ENCODE measurements at regions not wholly inside any gene's neighbourhood (a gene's known extent, or its start where the extent isn't known, plus 50 kb on each side); places are given as distances from the start of the nearest gene placed in this dataset.
"Not testable (repeated sequence)": the region's sequence is repeated elsewhere in the genome, so short reads cannot be mapped to it uniquely, and the experiment has no call there.

DNA sequence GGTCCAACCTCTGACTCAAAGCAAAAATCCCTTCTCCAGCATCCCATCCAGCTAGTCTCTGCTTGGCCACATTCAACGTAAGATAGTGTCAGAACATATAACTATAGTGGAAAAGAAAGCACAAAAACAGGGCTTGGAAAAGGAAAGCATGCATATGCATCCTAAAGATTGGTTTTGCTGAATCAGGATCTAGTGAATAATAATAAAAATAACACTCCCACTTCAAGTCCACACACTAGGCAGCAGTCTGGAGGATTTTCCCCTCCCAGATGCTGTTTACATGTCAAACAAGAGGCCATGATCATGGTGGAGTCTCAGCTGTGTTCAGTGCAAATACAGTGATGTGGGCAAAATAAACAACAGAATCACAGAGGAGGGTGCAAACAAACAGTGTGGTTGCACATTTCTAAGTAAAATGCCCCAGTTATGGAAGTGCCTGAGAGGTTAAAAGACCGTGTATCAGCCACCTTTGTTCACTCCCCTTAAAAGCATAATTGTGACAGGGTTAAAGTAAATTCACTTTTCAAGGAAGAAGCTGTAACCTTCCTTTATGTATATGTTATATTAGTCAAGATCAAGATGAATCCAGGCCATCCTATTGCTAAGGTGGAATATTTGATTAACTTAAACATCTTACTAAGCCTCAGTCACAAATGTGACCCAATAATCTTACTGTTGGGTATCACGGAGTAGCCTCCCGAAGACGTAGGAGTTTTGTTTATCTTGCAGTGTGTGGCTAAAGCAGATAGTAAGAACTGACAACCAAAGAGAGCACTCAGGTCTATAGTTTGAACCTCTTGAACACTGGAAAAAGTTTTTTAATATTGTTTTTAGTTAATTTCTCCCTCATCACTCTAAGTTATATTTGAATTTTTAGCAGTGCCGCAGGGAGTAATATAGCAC is 424.5 kb downstream of the SOX2 start:
- CTCF ChIA-PET: no interaction called here
- Mint-ChIP-seq H3K27ac (no peak overlapping the region), H3K4me3 (no peak overlapping the region), H3K36me3 (no peaks in the 10 kb centered on the region), H3K9me3 (ENCODE audit: low read depth) (no peaks in the 10 kb centered on the region), H3K4me1 (no peaks in the 10 kb centered on the region), H3K27me3 (no peaks in the 10 kb centered on the region)
- no peak for DNase-seq
- ATAC-seq: no peak

DNA sequence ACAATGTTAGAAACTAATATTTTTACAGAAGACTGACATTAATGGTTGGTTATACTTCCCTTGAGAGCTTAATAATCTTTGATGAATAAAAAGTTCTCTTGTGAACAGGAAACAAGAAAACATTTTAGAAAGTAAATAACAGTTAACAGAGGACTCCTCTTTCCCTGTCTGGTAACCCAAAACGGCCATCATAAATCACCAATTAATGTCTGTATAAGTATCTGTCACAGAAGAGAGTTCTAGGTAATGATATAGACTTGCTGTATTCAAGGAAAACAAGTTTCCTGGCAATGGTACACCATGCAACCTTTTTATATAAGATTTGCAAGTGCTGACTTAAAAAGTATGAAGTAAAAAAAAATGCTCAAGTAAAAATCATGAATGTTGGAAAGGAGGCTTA is 426.7 kb downstream of the SOX2 start:
- no peak for DNase-seq
- Mint-ChIP-seq H3K36me3 (no peaks in the 10 kb centered on the region), H3K27ac (no peak overlapping the region), H3K4me1 (no peaks in the 10 kb centered on the region), H3K4me3 (no peak overlapping the region), H3K9me3 (ENCODE audit: low read depth) (no peaks in the 10 kb centered on the region), H3K27me3 (no peaks in the 10 kb centered on the region)
- CTCF ChIA-PET: no interaction called here
- ATAC-seq: no peak

DNA sequence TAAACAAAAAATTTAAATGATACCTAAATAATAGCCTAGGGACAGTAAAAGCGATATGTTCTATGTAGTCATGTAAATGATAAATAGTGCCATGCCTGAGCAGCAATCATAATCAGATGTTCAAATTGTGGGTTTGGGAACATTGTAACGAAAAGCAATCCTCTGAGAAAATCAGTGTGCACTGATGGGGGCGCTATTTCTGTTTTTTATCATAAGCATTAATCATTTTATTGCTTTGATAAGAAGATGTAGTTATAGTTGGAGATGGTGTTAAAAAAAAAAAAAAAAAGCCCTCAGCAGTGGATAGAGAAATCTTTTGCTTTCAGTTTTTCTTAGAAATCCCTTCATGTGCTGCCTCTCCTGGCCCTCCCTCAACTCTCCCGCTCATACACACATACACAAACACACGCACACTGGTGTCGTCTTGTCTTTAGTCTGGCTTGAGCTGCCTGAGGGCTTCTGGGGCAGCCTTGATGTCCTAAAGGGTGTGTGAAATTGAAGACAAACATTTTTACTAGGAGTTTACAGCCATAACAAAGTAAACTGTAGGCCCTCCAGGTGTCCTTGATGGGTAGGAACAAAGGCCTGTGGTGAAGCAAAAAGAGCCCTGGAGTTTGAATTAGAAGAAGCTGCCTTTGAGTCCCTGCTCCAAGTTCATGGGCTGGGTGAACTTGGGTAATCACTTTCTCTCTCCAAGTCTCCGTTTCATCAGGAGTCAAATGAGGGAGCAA is 428.1 kb downstream of the SOX2 start:
- Mint-ChIP-seq H3K4me3 (no peak overlapping the region), H3K9me3 (ENCODE audit: low read depth) (no peaks in the 10 kb centered on the region), H3K27me3 (no peaks in the 10 kb centered on the region), H3K4me1 (no peaks in the 10 kb centered on the region), H3K36me3 (no peaks in the 10 kb centered on the region), H3K27ac (no peak overlapping the region)
- no peak for DNase-seq
- no peak for ATAC-seq
- CTCF ChIA-PET: no interaction called here

DNA sequence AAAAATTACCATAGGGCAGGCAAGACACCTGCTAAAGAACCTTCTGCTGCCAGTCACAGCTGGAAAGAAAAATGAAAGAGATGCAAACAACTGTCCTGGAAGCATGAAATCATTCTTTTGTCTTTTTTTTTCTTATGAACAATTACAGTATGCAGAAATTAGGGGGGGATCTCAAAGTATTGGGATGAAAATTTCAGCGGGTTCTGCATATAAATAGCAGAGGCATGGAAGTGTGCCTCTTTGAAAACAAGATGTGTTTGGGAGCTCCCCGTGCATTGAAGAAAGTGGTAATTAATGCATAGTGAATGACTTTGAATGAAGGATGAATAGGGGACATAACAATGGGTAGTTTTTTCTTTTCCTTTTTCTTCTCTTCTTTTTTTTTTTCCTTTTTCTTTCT is 431.2 kb downstream of the SOX2 start:
- no peak for ATAC-seq
- CTCF ChIA-PET: no interaction called here
- Mint-ChIP-seq H3K36me3 (no peaks in the 10 kb centered on the region), H3K27me3 (no peaks in the 10 kb centered on the region), H3K4me3 (no peak overlapping the region), H3K9me3 (ENCODE audit: low read depth) (no peaks in the 10 kb centered on the region), H3K27ac (no peak overlapping the region), H3K4me1 (no peaks in the 10 kb centered on the region)
- no peak for DNase-seq

DNA sequence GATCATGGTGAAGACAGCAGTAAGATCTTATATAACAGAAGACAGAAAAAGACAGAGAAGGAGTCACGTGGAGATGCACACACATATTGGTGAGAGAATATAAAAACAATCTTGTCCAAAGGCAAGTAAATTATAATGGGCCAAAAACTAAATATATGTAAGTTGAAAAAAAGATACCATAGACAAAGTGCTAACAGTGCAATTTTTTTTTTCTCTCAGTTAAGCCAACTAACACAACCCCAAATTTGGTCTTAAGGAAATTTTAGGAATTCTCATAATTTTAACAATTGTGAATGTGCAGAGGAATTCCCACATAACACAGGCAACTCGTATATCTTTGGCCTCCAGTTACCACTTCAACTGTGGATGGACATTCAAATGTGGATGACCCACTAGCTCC is 432.2 kb downstream of the SOX2 start:
- no peaks in the 10 kb centered on the region for H3K9me3 Mint-ChIP-seq (ENCODE audit: low read depth)
- CTCF ChIA-PET: no interaction called here
- no peak overlapping the region for H3K4me3 Mint-ChIP-seq
- H3K36me3 Mint-ChIP-seq: no peaks in the 10 kb centered on the region
- H3K4me1 Mint-ChIP-seq: no peaks in the 10 kb centered on the region
- no peak for DNase-seq
- no peak for ATAC-seq
- no peak overlapping the region for H3K27ac Mint-ChIP-seq
- H3K27me3 Mint-ChIP-seq: no peaks in the 10 kb centered on the region

DNA sequence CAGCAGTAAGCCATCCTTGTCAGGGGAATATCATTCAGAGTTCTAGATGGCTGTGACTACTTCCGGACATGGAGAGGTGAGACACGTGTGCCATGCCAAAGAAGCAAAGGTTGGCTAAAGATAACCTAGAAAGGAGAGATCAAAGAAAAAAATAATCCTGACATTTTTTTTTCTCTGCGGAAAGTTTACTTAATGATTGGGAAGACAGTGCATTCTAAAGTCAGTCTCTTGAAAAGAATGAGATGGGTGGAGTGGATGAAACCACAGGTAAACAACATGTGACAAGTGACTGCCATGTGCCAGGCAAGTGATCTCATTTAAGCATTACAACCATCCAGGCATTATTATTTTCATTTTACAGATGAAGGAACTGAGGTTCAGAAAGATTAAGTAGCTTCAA is 436.6 kb downstream of the SOX2 start:
- CTCF ChIA-PET: no interaction called here
- Mint-ChIP-seq H3K4me1 (no peaks in the 10 kb centered on the region), H3K36me3 (no peaks in the 10 kb centered on the region), H3K27ac (no peak overlapping the region), H3K9me3 (ENCODE audit: low read depth) (no peaks in the 10 kb centered on the region), H3K27me3 (no peaks in the 10 kb centered on the region), H3K4me3 (no peak overlapping the region)
- no peak for ATAC-seq
- no peak for DNase-seq

DNA sequence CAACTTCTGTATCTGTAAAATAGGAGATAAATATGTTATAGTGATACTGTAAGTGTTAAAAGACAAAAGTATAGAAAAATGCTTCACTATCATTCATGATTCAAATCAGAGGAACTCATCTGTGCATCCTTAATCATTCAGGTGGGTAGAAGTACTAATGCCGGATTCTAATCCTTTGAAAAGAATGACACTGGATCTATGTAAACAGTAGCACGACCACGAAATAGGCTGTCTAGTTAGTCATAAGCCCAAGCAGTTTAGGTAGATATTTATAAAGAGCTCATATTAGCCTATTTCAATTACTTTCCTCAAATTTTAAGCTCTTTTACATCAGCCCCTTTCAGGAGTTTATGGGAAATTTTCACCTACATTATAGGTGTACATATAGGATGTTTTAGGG is 437.9 kb downstream of the SOX2 start:
- no peaks in the 10 kb centered on the region for H3K4me1 Mint-ChIP-seq
- H3K36me3 Mint-ChIP-seq: no peaks in the 10 kb centered on the region
- DNase-seq: no peak
- no peaks in the 10 kb centered on the region for H3K9me3 Mint-ChIP-seq (ENCODE audit: low read depth)
- no peaks in the 10 kb centered on the region for H3K27me3 Mint-ChIP-seq
- H3K27ac Mint-ChIP-seq: no peak overlapping the region
- no peak for ATAC-seq
- H3K4me3 Mint-ChIP-seq: no peak overlapping the region
- CTCF ChIA-PET: no interaction called here

DNA sequence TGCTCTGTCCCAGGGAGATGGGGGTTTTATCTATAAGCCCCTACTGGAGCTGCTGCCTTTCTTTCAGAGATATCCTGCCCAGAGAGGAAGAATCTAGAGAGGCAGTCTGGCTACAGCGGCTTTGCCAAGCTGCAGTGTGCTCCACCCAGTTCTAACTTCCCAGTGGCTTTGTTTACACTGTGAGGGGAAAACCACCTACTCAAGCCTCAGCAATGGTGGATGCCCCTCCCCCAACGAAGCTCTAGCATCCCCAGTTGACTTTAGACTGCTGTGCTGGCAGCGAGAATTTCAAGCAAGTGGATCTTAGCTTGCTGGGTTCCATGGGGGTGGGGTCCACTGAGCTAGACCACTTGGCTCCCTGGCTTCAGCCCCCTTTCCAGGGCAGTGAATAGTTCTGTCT is 444.6 kb downstream of the SOX2 start:
- H3K36me3 Mint-ChIP-seq; H3K27me3 Mint-ChIP-seq; H3K4me1 Mint-ChIP-seq; CTCF ChIA-PET; H3K9me3 Mint-ChIP-seq (ENCODE audit: low read depth); H3K4me3 Mint-ChIP-seq; H3K27ac Mint-ChIP-seq; DNase-seq; ATAC-seq: not testable (repeated sequence)

DNA sequence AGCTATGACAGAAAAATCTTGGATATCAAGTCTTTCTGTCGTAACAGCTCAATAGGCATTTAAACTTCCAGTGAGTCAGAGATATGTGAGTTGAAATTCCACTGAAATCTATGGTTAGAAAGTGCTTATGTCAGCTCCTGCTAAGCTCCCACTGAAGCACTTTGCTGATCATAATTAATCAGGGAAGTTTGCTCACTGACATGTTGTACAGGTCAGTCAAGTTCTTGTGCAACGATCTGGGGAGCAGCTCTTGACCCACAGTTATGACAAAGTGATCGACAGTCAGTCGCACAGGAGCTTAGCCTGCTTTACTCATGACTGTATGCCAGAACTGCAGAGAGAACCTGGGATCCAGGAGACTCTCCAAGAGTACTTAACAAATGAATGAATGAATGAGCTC is 453.5 kb downstream of the SOX2 start:
- Mint-ChIP-seq H3K36me3 (no peaks in the 10 kb centered on the region), H3K4me1 (no peaks in the 10 kb centered on the region), H3K27me3 (no peaks in the 10 kb centered on the region), H3K27ac (no peak overlapping the region), H3K9me3 (ENCODE audit: low read depth) (no peaks in the 10 kb centered on the region), H3K4me3 (no peak overlapping the region)
- CTCF ChIA-PET: no interaction called here
- no peak for DNase-seq
- ATAC-seq: no peak

DNA sequence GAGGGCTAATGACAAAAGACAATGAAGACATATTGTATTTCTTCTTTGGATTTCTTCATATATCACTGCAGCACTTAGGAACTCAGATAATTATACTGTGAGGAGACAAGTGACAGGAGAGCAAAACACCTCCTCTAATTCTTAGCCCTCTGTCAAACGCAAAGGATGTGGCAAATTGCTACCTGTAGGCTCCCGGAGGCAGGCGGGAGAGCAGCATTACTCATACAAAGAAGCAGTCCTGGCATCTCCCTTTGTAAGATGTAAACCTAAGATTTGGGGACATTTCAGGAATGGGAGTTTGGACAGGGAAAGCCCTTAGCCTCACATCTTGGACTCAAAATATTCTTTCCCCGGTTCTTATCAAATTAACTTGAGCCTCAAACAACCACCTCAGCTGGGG is 460.8 kb downstream of the SOX2 start:
- ATAC-seq (no peak), DNase-seq (no peak)
- H3K27me3 Mint-ChIP-seq: no peaks in the 10 kb centered on the region
- no peaks in the 10 kb centered on the region for H3K4me1 Mint-ChIP-seq
- CTCF ChIA-PET: no interaction called here
- no peak overlapping the region for H3K4me3 Mint-ChIP-seq
- H3K27ac Mint-ChIP-seq: no peak overlapping the region
- H3K9me3 Mint-ChIP-seq (ENCODE audit: low read depth): no peaks in the 10 kb centered on the region
- H3K36me3 Mint-ChIP-seq: no peaks in the 10 kb centered on the region

DNA sequence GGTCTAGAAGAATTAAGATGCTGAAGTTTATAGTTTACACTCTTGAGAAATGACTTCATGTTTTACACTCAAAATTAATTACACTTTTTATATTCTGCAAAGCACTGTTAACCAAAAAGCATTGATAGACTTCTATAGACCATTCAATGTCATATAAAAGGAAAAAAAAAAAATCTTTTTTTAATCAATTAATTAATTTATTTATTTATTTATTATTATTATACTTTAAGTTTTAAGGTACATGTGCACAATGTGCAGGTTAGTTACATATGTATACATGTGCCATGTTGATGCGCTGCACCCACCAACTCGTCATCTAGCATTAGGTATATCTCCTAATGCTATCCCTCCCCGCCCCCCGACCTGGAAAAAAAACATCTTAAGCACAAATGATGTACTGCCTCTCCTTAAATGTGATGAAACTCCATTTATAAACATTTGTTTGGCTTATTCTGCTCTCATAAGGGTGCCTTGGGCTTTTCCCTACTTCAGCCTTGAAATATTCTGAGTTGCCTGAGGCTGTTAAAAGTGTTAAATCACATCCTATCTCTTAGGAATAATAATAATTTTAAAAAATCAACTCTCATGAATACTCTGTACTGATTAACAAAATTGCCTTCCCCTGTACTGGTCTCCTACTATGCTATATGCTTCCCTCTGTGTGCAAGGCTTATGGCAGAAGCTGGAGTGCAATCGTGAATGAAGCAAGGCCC is 466.9 kb downstream of the SOX2 start:
- CTCF ChIA-PET: no interaction called here
- no peaks in the 10 kb centered on the region for H3K4me1 Mint-ChIP-seq

DNA sequence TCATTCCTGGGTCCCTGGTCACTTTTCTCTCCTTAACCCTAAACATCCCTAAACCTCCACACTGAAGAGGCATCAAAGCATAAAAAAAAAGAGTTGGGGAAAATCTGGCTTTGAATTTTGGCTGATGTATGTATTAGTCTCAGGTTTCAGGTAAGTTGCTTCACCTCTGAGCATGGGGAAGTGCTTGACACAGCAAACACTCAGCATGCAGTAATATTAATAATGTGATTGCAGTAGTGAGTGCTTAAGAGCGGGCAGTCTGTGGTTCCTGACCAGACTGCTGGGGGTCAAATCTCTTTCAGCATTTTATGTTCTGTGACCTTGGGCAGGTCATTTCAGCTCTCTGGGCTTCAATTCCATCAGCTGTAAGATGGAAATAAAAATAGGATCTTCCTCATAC is 467.9 kb downstream of the SOX2 start:
- no peak overlapping the region for H3K4me3 Mint-ChIP-seq
- H3K27me3 Mint-ChIP-seq: no peaks in the 10 kb centered on the region
- ATAC-seq (no peak), DNase-seq (no peak)
- no peaks in the 10 kb centered on the region for H3K36me3 Mint-ChIP-seq
- H3K27ac Mint-ChIP-seq: no peak overlapping the region
- peaks cover 3% of the 10 kb centered on the region for H3K9me3 Mint-ChIP-seq (ENCODE audit: low read depth)
- CTCF ChIA-PET: no interaction called here
- no peaks in the 10 kb centered on the region for H3K4me1 Mint-ChIP-seq

More for the DNA sequence above, 466.9 kb downstream of the SOX2 start:
- DNase-seq (no peak), ATAC-seq (no peak)
- Mint-ChIP-seq H3K4me3 (no peak overlapping the region), H3K36me3 (no peaks in the 10 kb centered on the region), H3K9me3 (ENCODE audit: low read depth) (no peaks in the 10 kb centered on the region), H3K27ac (no peak overlapping the region), H3K27me3 (no peaks in the 10 kb centered on the region)

DNA sequence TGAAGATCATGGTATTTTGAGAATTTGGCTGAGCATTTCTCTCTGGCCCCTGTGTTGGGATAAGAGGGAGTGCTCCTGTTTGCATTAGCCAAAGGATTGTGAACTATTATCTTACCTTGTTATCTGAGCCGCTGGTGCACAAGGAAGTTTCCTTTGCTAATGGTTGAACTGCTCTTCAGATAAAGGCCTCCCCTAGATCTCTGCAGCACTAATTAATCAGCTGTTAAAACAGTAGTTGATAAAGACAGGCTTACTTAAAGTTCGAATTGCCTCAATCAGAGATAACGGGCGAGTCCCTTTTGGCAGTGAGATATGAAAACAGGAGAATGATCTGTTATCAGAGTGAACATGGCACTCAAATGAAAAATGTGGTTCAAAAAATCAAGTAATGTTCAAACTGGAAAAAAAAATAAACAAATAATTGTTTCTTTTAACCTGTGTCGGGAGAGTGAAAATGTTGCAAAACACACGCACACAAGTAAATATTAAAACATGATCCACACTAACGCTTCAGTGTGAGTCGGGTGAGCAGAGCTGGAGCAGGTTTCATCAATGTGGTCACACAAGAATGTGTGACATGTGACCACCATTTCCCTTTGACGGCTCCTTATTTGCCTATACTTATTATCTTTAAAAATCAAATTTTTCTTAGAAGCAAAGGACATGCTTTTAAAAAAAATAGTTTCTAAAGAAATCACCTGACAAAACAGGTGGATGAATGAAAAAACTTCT is 469.1 kb downstream of the SOX2 start:
- ATAC-seq: no peak
- H3K27ac Mint-ChIP-seq: no peak overlapping the region
- CTCF ChIA-PET: no interaction called here
- H3K4me1 Mint-ChIP-seq: no peaks in the 10 kb centered on the region
- no peak overlapping the region for H3K4me3 Mint-ChIP-seq
- no peaks in the 10 kb centered on the region for H3K36me3 Mint-ChIP-seq
- DNase-seq: no peak
- H3K27me3 Mint-ChIP-seq: no peaks in the 10 kb centered on the region
- H3K9me3 Mint-ChIP-seq (ENCODE audit: low read depth): peaks cover 3% of the 10 kb centered on the region
